ENCODE measurements at regions not wholly inside any gene's neighbourhood (a gene's known extent, or its start where the extent isn't known, plus 50 kb on each side); places are given as distances from the start of the nearest gene placed in this dataset.

DNA sequence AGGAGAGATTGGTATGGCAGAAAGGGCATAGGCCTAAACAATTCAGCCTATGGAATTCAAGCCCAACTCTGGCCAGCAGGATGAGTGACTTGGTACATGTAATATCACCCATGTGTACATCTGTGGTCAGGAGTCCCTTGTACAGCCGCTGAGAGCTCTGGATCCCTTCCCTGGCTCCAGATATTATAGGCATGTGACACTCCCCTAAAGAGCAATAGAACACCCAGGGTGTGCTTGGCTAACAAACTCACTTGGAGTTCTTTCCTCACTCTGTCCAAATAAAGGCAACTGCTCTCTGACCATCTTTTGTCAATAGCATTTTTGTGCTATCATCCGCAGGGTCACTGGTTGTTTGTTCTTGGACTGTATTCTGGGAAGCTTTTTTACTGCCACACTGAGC is 197.4 kb upstream of the NCKAP5 start:
- TF ChIP-seq EZH2phosphoT487 (IDR thresholded peaks at IDR 0.05; ENCODE audit: borderline replicate concordance, low read depth, low read length) (no peak), CTCF (conservative IDR thresholded peaks at IDR 0.05; ENCODE audit: low read length) (no peak)
- no peaks in the 10 kb centered on the region for H3K9me2 ChIP-seq (ENCODE audit: insufficient read depth, low read length)
- H3K9me3 ChIP-seq (ENCODE audit: low read length), result no peaks in the 10 kb centered on the region
- H3K4me2 ChIP-seq (ENCODE audit: low read length), result no peak overlapping the region
- H3K4me1 ChIP-seq (ENCODE audit: insufficient read depth, low read length, poor library complexity, severe bottlenecking), result no peaks in the 10 kb centered on the region
- CTCF ChIA-PET (ENCODE audit: unreplicated experiment), result no interaction called here
- no peaks in the 10 kb centered on the region for H3K36me3 ChIP-seq (ENCODE audit: insufficient read depth, low read length)
- H3K27ac ChIP-seq (ENCODE audit: low read depth, low read length, poor library complexity, severe bottlenecking), result no peak overlapping the region
- H3K4me3 ChIP-seq (ENCODE audit: low read depth, low read length, poor library complexity, severe bottlenecking), result no peak overlapping the region
- H2AFZ ChIP-seq (ENCODE audit: low read length), result no peak overlapping the region
- no peaks in the 10 kb centered on the region for H3K79me2 ChIP-seq (ENCODE audit: insufficient read depth, low read depth, low read length)
- DNase-seq (ENCODE audit: low spot score), result no peak
- intact Hi-C loops (cut with micrococcal nuclease; ENCODE audit: unreplicated experiment), result no loop called here
- POLR2A ChIA-PET, result no interaction called here
- H4K20me1 ChIP-seq (ENCODE audit: insufficient read depth, low read length), result no peaks in the 10 kb centered on the region
- BruUV-seq (replicated peaks), result no TSS peak

DNA sequence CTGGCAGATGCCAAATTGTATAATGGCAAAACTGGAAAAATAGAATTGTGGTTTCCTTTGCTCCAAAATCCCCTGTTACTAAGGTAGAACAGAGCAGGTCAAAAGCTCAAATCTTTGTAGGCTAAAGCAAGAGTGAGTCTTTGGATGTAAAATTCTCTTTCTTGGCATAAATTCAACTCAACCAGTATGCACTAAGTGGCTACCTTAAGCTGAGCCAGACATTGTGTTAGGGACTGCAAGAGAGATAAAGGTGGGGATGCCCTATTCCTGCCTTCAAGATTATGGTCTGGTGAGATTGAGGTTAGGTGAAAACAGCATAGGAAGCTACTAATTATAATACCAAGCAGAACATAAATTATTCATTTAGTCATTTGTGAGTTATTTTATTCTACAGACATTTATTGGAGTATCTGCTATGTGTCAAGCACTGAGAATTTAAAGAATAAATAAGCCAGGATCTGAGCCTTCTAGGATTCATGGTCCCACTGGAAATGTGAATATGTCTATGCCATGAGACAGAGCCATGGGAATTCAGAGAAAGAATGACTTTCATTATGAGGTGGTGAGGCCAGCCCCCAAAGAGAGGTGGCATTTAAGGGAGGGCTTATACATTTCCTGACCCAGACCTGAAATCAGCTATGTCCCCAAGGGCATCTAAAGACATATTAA is 198.0 kb upstream of the NCKAP5 start:
- BruUV-seq (replicated peaks), result no TSS peak
- CTCF ChIA-PET (ENCODE audit: unreplicated experiment), result no interaction called here

More for the DNA sequence above, 198.0 kb upstream of the NCKAP5 start:
- TF ChIP-seq CTCF (conservative IDR thresholded peaks at IDR 0.05; ENCODE audit: low read length) (no peak), EZH2phosphoT487 (IDR thresholded peaks at IDR 0.05; ENCODE audit: borderline replicate concordance, low read depth, low read length) (no peak)
- Histone ChIP-seq H3K4me1 (ENCODE audit: insufficient read depth, low read length, poor library complexity, severe bottlenecking) (no peaks in the 10 kb centered on the region), H3K4me2 (ENCODE audit: low read length) (no peak overlapping the region), H3K79me2 (ENCODE audit: insufficient read depth, low read depth, low read length) (no peaks in the 10 kb centered on the region), H3K4me3 (ENCODE audit: low read depth, low read length, poor library complexity, severe bottlenecking) (no peak overlapping the region), H3K36me3 (ENCODE audit: insufficient read depth, low read length) (no peaks in the 10 kb centered on the region), H3K9me2 (ENCODE audit: insufficient read depth, low read length) (no peaks in the 10 kb centered on the region), H3K27ac (ENCODE audit: low read depth, low read length, poor library complexity, severe bottlenecking) (no peak overlapping the region), H4K20me1 (ENCODE audit: insufficient read depth, low read length) (no peaks in the 10 kb centered on the region), H2AFZ (ENCODE audit: low read length) (no peak overlapping the region), H3K9me3 (ENCODE audit: low read length) (no peaks in the 10 kb centered on the region)
- intact Hi-C loops (cut with micrococcal nuclease; ENCODE audit: unreplicated experiment), result no loop called here
- no peak for DNase-seq (ENCODE audit: low spot score)
- POLR2A ChIA-PET, result no interaction called here
